Memory B cell (primary cell): ENCODE measurements at regions not wholly inside any gene's neighbourhood (a gene's known extent, or its start where the extent isn't known, plus 50 kb on each side); places are given as distances from the start of the nearest gene placed in this dataset.
"Not testable (repeated sequence)": the region's sequence is repeated elsewhere in the genome, so short reads cannot be mapped to it uniquely, and the experiment has no call there.

Experiments
- ATAC-seq: fragments of 150-1000 bp; cut with Tn5 transposase; 2 replicates; pipeline ENCODE4 v1.10.0; 2021; ENCODE audit warnings: low read depth, mild to moderate bottlenecking, moderate library complexity
- DNase-seq, 2 donors: peaks; one replicate each; pipeline ENCODE4 v3.0.0; 2022; ENCODE audit warnings: low spot score in 2 of 2
- H3K27ac Mint-ChIP-seq: one replicate; pipeline ENCODE4 v1.8.0; 2022; ENCODE audit warnings: mild to moderate bottlenecking, moderate library complexity, mixed read lengths
- H3K27me3 Mint-ChIP-seq: one replicate; pipeline ENCODE4 v1.8.0; 2022; ENCODE audit warnings: mixed read lengths
- H3K36me3 Mint-ChIP-seq: one replicate; pipeline ENCODE4 v1.8.0; 2022; ENCODE audit warnings: mild to moderate bottlenecking, mixed read lengths
- H3K4me1 Mint-ChIP-seq: one replicate; pipeline ENCODE4 v1.8.0; 2022; ENCODE audit warnings: mixed read lengths
- H3K4me3 Mint-ChIP-seq: one replicate; pipeline ENCODE4 v1.8.0; 2022; ENCODE audit warnings: mild to moderate bottlenecking, moderate library complexity, mixed read lengths
- H3K9me3 Mint-ChIP-seq: one replicate; pipeline ENCODE4 v1.8.0; 2022; ENCODE audit warnings: mixed read lengths

- ATAC-seq (no peak), DNase-seq (no peak)
- Mint-ChIP-seq H3K36me3 (no peaks in the 10 kb centered on the region), H3K27ac (no peak overlapping the region), H3K9me3 (no peaks in the 10 kb centered on the region), H3K4me1 (no peaks in the 10 kb centered on the region), H3K27me3 (no peaks in the 10 kb centered on the region), H3K4me3 (no peak overlapping the region)
Measured at GRCh38 chr7:93723424-93724124, 149.1 kb upstream of the CALCR start.

GRCh38 chr7:93720106-93720505 lies 145.6 kb upstream of the CALCR start:
- H3K4me1 Mint-ChIP-seq = peaks cover 6% of the 10 kb centered on the region
- no peaks in the 10 kb centered on the region for H3K36me3 Mint-ChIP-seq
- H3K9me3 Mint-ChIP-seq = no peaks in the 10 kb centered on the region
- H3K27ac Mint-ChIP-seq = no peak overlapping the region
- peaks cover 3% of the 10 kb centered on the region for H3K27me3 Mint-ChIP-seq
- ATAC-seq (no peak), DNase-seq (no peak)
- no peak overlapping the region for H3K4me3 Mint-ChIP-seq

GRCh38 chr7:93719546-93719945 lies 145.0 kb upstream of the CALCR start:
- Mint-ChIP-seq H3K27me3 (peaks cover 3% of the 10 kb centered on the region), H3K36me3 (no peaks in the 10 kb centered on the region), H3K4me1 (peaks cover 6% of the 10 kb centered on the region), H3K4me3 (no peak overlapping the region), H3K9me3 (no peaks in the 10 kb centered on the region), H3K27ac (no peak overlapping the region)
- DNase-seq = no peak
- no peak for ATAC-seq

GRCh38 chr7:93717217-93717900 lies 142.8 kb upstream of the CALCR start:
- DNase-seq (no peak), ATAC-seq (no peak)
- Mint-ChIP-seq H3K36me3 (no peaks in the 10 kb centered on the region), H3K27ac (no peak overlapping the region), H3K4me1 (peaks cover 6% of the 10 kb centered on the region), H3K9me3 (no peaks in the 10 kb centered on the region), H3K27me3 (peaks cover 6% of the 10 kb centered on the region), H3K4me3 (no peak overlapping the region)

GRCh38 chr7:93715234-93715633 lies 140.7 kb upstream of the CALCR start:
- Mint-ChIP-seq H3K27ac (no peak overlapping the region), H3K27me3 (peaks cover 7% of the 10 kb centered on the region), H3K4me1 (peaks cover 6% of the 10 kb centered on the region), H3K36me3 (no peaks in the 10 kb centered on the region), H3K4me3 (no peak overlapping the region), H3K9me3 (no peaks in the 10 kb centered on the region)
- DNase-seq = peak; percentile 14
- ATAC-seq = peak; percentile 45

- Mint-ChIP-seq H3K27ac (no peak overlapping the region), H3K4me3 (no peak overlapping the region), H3K4me1 (no peaks in the 10 kb centered on the region), H3K36me3 (no peaks in the 10 kb centered on the region), H3K27me3 (peaks cover 6% of the 10 kb centered on the region), H3K9me3 (peaks cover 3% of the 10 kb centered on the region)
- DNase-seq (no peak), ATAC-seq (no peak)
Measured at GRCh38 chr7:93711926-93712325, 137.4 kb upstream of the CALCR start.

- ATAC-seq, DNase-seq, H3K4me3 Mint-ChIP-seq, H3K9me3 Mint-ChIP-seq, H3K36me3 Mint-ChIP-seq, H3K27me3 Mint-ChIP-seq, H3K4me1 Mint-ChIP-seq, H3K27ac Mint-ChIP-seq: not testable (repeated sequence)
Measured at GRCh38 chr7:93708255-93708654, 133.7 kb upstream of the CALCR start.

- no peaks in the 10 kb centered on the region for H3K4me1 Mint-ChIP-seq
- no peaks in the 10 kb centered on the region for H3K36me3 Mint-ChIP-seq
- H3K4me3 Mint-ChIP-seq = no peak overlapping the region
- ATAC-seq (no peak), DNase-seq (no peak)
- H3K27me3 Mint-ChIP-seq = peaks cover 6% of the 10 kb centered on the region
- H3K27ac Mint-ChIP-seq = no peak overlapping the region
- peaks cover 3% of the 10 kb centered on the region for H3K9me3 Mint-ChIP-seq
Measured at GRCh38 chr7:93707249-93707648, 132.7 kb upstream of the CALCR start.

- H3K36me3 Mint-ChIP-seq, DNase-seq, H3K27ac Mint-ChIP-seq, H3K4me1 Mint-ChIP-seq, H3K9me3 Mint-ChIP-seq, ATAC-seq, H3K4me3 Mint-ChIP-seq, H3K27me3 Mint-ChIP-seq: not testable (repeated sequence)
Measured at GRCh38 chr7:93706162-93706561, 131.6 kb upstream of the CALCR start.

- Mint-ChIP-seq H3K27ac (no peak overlapping the region), H3K27me3 (peaks cover 4% of the 10 kb centered on the region), H3K4me1 (no peaks in the 10 kb centered on the region), H3K36me3 (no peaks in the 10 kb centered on the region), H3K4me3 (no peak overlapping the region), H3K9me3 (peaks cover 4% of the 10 kb centered on the region)
- DNase-seq (no peak), ATAC-seq (no peak)
Measured at GRCh38 chr7:93704217-93704616, 129.7 kb upstream of the CALCR start.

GRCh38 chr7:93697901-93698300 lies 123.4 kb upstream of the CALCR start:
- Mint-ChIP-seq H3K36me3 (no peaks in the 10 kb centered on the region), H3K27ac (no peak overlapping the region), H3K9me3 (peaks cover 1% of the 10 kb centered on the region), H3K27me3 (peaks cover 2% of the 10 kb centered on the region), H3K4me1 (no peaks in the 10 kb centered on the region), H3K4me3 (no peak overlapping the region)
- DNase-seq (no peak), ATAC-seq (no peak)

GRCh38 chr7:93693796-93694195 lies 119.3 kb upstream of the CALCR start:
- DNase-seq (no peak), ATAC-seq (no peak)
- Mint-ChIP-seq H3K27ac (no peak overlapping the region), H3K9me3 (no peaks in the 10 kb centered on the region), H3K4me3 (no peak overlapping the region), H3K4me1 (no peaks in the 10 kb centered on the region), H3K36me3 (no peaks in the 10 kb centered on the region), H3K27me3 (peaks cover 2% of the 10 kb centered on the region)

- H3K4me3 Mint-ChIP-seq = no peak overlapping the region
- no peak overlapping the region for H3K27ac Mint-ChIP-seq
- no peak for ATAC-seq
- DNase-seq = no peak
- H3K4me1 Mint-ChIP-seq = no peaks in the 10 kb centered on the region
- H3K9me3 Mint-ChIP-seq = no peaks in the 10 kb centered on the region
- H3K36me3 Mint-ChIP-seq = no peaks in the 10 kb centered on the region
- no peaks in the 10 kb centered on the region for H3K27me3 Mint-ChIP-seq
Measured at GRCh38 chr7:93690021-93690420, 115.5 kb upstream of the CALCR start.

GRCh38 chr7:93678185-93678584 lies 103.7 kb upstream of the CALCR start:
- no peak overlapping the region for H3K27ac Mint-ChIP-seq
- H3K4me3 Mint-ChIP-seq = no peak overlapping the region
- no peaks in the 10 kb centered on the region for H3K27me3 Mint-ChIP-seq
- H3K9me3 Mint-ChIP-seq = no peaks in the 10 kb centered on the region
- ATAC-seq = no peak
- no peak for DNase-seq
- no peaks in the 10 kb centered on the region for H3K4me1 Mint-ChIP-seq
- no peaks in the 10 kb centered on the region for H3K36me3 Mint-ChIP-seq
